ENCODE measurements at regions not wholly inside any gene's neighbourhood (a gene's known extent, or its start where the extent isn't known, plus 50 kb on each side); places are given as distances from the start of the nearest gene placed in this dataset.

GRCh38 chr16:79484237-79484636 is 116.3 kb downstream of the MAF start:
- no peak for DNase-seq (ENCODE audit: low read depth)
- no peak for TF ChIP-seq CTCF (conservative IDR thresholded peaks at IDR 0.05; ENCODE audit: low read depth, low read length)
- H3K4me3 ChIP-seq (ENCODE audit: low read length), result no peak overlapping the region

GRCh38 chr16:79483336-79483735 is 117.2 kb downstream of the MAF start:
- no peak overlapping the region for H3K4me3 ChIP-seq (ENCODE audit: low read length)
- no peak for TF ChIP-seq CTCF (conservative IDR thresholded peaks at IDR 0.05; ENCODE audit: low read depth, low read length)
- no peak for DNase-seq (ENCODE audit: low read depth)

GRCh38 chr16:79482011-79482410 is 118.5 kb downstream of the MAF start:
- DNase-seq (ENCODE audit: low read depth), result no peak
- no peak overlapping the region for H3K4me3 ChIP-seq (ENCODE audit: low read length)
- no peak for TF ChIP-seq CTCF (conservative IDR thresholded peaks at IDR 0.05; ENCODE audit: low read depth, low read length)

- TF ChIP-seq CTCF (conservative IDR thresholded peaks at IDR 0.05; ENCODE audit: low read depth, low read length), result no peak
- no peak overlapping the region for H3K4me3 ChIP-seq (ENCODE audit: low read length)
- no peak for DNase-seq (ENCODE audit: low read depth)
Measured at GRCh38 chr16:79480929-79481328, 119.6 kb downstream of the MAF start.

GRCh38 chr16:79480056-79480455 is 120.5 kb downstream of the MAF start:
- no peak overlapping the region for H3K4me3 ChIP-seq (ENCODE audit: low read length)
- no peak for TF ChIP-seq CTCF (conservative IDR thresholded peaks at IDR 0.05; ENCODE audit: low read depth, low read length)
- DNase-seq (ENCODE audit: low read depth), result no peak

- H3K4me3 ChIP-seq (ENCODE audit: low read length), result no peak overlapping the region
- no peak for TF ChIP-seq CTCF (conservative IDR thresholded peaks at IDR 0.05; ENCODE audit: low read depth, low read length)
- no peak for DNase-seq (ENCODE audit: low read depth)
Measured at GRCh38 chr16:79476580-79476979, 124.0 kb downstream of the MAF start.

GRCh38 chr16:79475841-79476240 is 124.7 kb downstream of the MAF start:
- no peak overlapping the region for H3K4me3 ChIP-seq (ENCODE audit: low read length)
- no peak for DNase-seq (ENCODE audit: low read depth)
- no peak for TF ChIP-seq CTCF (conservative IDR thresholded peaks at IDR 0.05; ENCODE audit: low read depth, low read length)

Data from retinal pigment epithelial cell (primary cell).